ENCODE measurements at regions not wholly inside any gene's neighbourhood (a gene's known extent, or its start where the extent isn't known, plus 50 kb on each side); places are given as distances from the start of the nearest gene placed in this dataset.

GRCh38 chr14:101025131-101025530 lies 121.6 kb upstream of the RTL1 start:
- ChIA-PET CTCF (no interaction called here), POLR2A (ENCODE audit: low non-redundant PET) (no interaction called here)
- no peak for TF ChIP-seq CTCF (conservative IDR thresholded peaks at IDR 0.05; ENCODE audit: low read depth)
- no peak overlapping the region for H3K27ac ChIP-seq
- no peak for DNase-seq (ENCODE audit: low spot score)

GRCh38 chr14:101025696-101026095 lies 122.2 kb upstream of the RTL1 start:
- no peak for DNase-seq (ENCODE audit: low spot score)
- ChIA-PET POLR2A (ENCODE audit: low non-redundant PET) (no interaction called here), CTCF (no interaction called here)
- TF ChIP-seq CTCF (conservative IDR thresholded peaks at IDR 0.05; ENCODE audit: low read depth): no peak
- no peak overlapping the region for H3K27ac ChIP-seq

- CTCF ChIA-PET: no interaction called here
- no peak for DNase-seq (ENCODE audit: low spot score)
- no peak overlapping the region for H3K27ac ChIP-seq
- no peak for TF ChIP-seq CTCF (conservative IDR thresholded peaks at IDR 0.05; ENCODE audit: low read depth)
- POLR2A ChIA-PET (ENCODE audit: low non-redundant PET): no interaction called here
Observed at GRCh38 chr14:101026341-101026740, 122.8 kb upstream of the RTL1 start.

- ChIA-PET CTCF (no interaction called here), POLR2A (ENCODE audit: low non-redundant PET) (no interaction called here)
- no peak overlapping the region for H3K27ac ChIP-seq
- no peak for DNase-seq (ENCODE audit: low spot score)
- TF ChIP-seq CTCF (conservative IDR thresholded peaks at IDR 0.05; ENCODE audit: low read depth): no peak
Observed at GRCh38 chr14:101027291-101027690, 123.8 kb upstream of the RTL1 start.

- H3K27ac ChIP-seq: no peak overlapping the region
- ChIA-PET POLR2A (ENCODE audit: low non-redundant PET) (no interaction called here), CTCF (no interaction called here)
- DNase-seq (ENCODE audit: low spot score): no peak
- TF ChIP-seq CTCF (conservative IDR thresholded peaks at IDR 0.05; ENCODE audit: low read depth): no peak
Observed at GRCh38 chr14:101027966-101028365, 124.4 kb upstream of the RTL1 start.

- ChIA-PET POLR2A (ENCODE audit: low non-redundant PET) (no interaction called here), CTCF (interaction anchor here (0.7 kb wide), 1 partner anchor 12 kb away, joined by 3 read pairs; no protein-coding TSS in a partner anchor)
- DNase-seq (ENCODE audit: low spot score): no peak
- no peak for TF ChIP-seq CTCF (conservative IDR thresholded peaks at IDR 0.05; ENCODE audit: low read depth)
- no peak overlapping the region for H3K27ac ChIP-seq
Observed at GRCh38 chr14:101028971-101029667, 125.6 kb upstream of the RTL1 start.

Data from RWPE1 (cell line).